ENCODE measurements at regions not wholly inside any gene's neighbourhood (a gene's known extent, or its start where the extent isn't known, plus 50 kb on each side); places are given as distances from the start of the nearest gene placed in this dataset.

DNA sequence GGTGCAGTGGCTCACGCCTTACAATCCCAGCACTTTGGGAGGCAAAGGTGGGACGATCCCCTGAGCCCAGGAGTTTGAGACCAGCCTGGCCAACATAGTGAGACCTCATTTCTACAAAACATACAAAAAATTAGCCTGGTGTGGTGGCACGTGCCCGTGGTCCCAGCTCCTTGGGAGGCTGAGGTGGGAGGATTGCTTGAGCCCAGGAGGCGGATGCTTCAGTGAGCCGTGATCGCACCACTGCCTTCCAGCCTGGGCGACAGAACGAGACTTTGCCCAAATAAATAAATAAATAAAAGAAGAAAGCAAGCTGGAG, 91.7 kb upstream of the SEC11C start:
- H2AK5ac ChIP-seq (ENCODE audit: low read length) = no peak overlapping the region
- H3K9ac ChIP-seq (ENCODE audit: low read length) = no peak overlapping the region
- H3K27ac ChIP-seq (ENCODE audit: low read depth, low read length) = no peak overlapping the region
- no peaks in the 10 kb centered on the region for H3K9me3 ChIP-seq (ENCODE audit: insufficient read depth, low read depth, low read length)
- H3K4me1 ChIP-seq (ENCODE audit: control insufficient read depth in 1 of 2, insufficient read depth in 2 of 2, low read length in 2 of 2) = no peaks in the 10 kb centered on the region
- no peak overlapping the region for H2BK5ac ChIP-seq (ENCODE audit: low read depth, low read length, poor library complexity)
- no peaks in the 10 kb centered on the region for H3K36me3 ChIP-seq (ENCODE audit: control insufficient read depth in 1 of 2, insufficient read depth in 2 of 2, low read length in 2 of 2)
- H4K91ac ChIP-seq (ENCODE audit: low read depth, low read length) = no peak overlapping the region
- H3K14ac ChIP-seq (ENCODE audit: low read length) = no peak overlapping the region
- no peak overlapping the region for H3K18ac ChIP-seq (ENCODE audit: low read length)
- no CpG with 5 or more reads among the region's 9 CpGs for WGBS (ENCODE audit: extremely low coverage, insufficient coverage, insufficient read length)
- no peak overlapping the region for H4K8ac ChIP-seq (ENCODE audit: low read depth, low read length)
- H3K79me2 ChIP-seq (ENCODE audit: control insufficient read depth, insufficient read depth, low read length, poor library complexity) = no peaks in the 10 kb centered on the region
- H3K23ac ChIP-seq (ENCODE audit: low read length) = no peak overlapping the region
- no peak overlapping the region for H3K4me2 ChIP-seq (ENCODE audit: low read length)
- no peak overlapping the region for H2BK12ac ChIP-seq (ENCODE audit: low read length)
- H3K4ac ChIP-seq (ENCODE audit: low read depth, low read length) = no peak overlapping the region
- no peaks in the 10 kb centered on the region for H3K27me3 ChIP-seq (ENCODE audit: insufficient read depth, low read length)
- H2AFZ ChIP-seq (ENCODE audit: insufficient read depth, low read length, poor library complexity) = no peak overlapping the region
- no peaks in the 10 kb centered on the region for H3K79me1 ChIP-seq (ENCODE audit: low read length)
- H4K12ac ChIP-seq (ENCODE audit: low read depth, low read length) = no peak overlapping the region
- DNase-seq = no peak
- H2BK120ac ChIP-seq (ENCODE audit: insufficient read depth, low read length, poor library complexity) = no peak overlapping the region
- no peak overlapping the region for H3K4me3 ChIP-seq (ENCODE audit: low read depth, low read length)

DNA sequence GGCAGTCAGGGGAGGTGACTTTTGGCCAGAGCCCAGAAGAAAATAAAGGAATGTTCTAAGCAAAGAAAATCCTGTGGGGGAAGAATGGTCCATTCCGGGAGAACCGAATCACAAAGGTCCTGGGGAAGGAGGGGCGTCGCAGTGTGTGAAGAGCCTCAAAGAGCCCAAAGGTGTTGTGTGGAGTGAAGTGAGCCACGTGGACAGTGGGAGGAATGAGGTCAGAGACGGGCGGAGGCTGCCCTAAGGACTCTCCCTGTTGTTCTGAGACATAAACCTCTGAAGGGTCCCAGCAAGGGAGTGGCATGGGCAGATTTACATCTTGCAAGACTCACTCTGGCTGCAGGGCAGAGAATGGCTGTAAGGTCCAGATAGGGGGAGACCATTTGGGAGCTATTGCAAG, 91.3 kb upstream of the SEC11C start:
- Histone ChIP-seq H3K14ac (ENCODE audit: low read length) (no peak overlapping the region), H3K27me3 (ENCODE audit: insufficient read depth, low read length) (no peaks in the 10 kb centered on the region), H3K9ac (ENCODE audit: low read length) (no peak overlapping the region), H3K4me3 (ENCODE audit: low read depth, low read length) (no peak overlapping the region), H3K27ac (ENCODE audit: low read depth, low read length) (no peak overlapping the region), H2AFZ (ENCODE audit: insufficient read depth, low read length, poor library complexity) (peak overlapping the region; percentile 30), H3K4ac (ENCODE audit: low read depth, low read length) (no peak overlapping the region), H4K12ac (ENCODE audit: low read depth, low read length) (no peak overlapping the region), H2BK12ac (ENCODE audit: low read length) (no peak overlapping the region), H3K79me2 (ENCODE audit: control insufficient read depth, insufficient read depth, low read length, poor library complexity) (no peaks in the 10 kb centered on the region), H3K79me1 (ENCODE audit: low read length) (no peaks in the 10 kb centered on the region), H2BK5ac (ENCODE audit: low read depth, low read length, poor library complexity) (no peak overlapping the region), H3K18ac (ENCODE audit: low read length) (no peak overlapping the region), H3K4me1 (ENCODE audit: control insufficient read depth in 1 of 2, insufficient read depth in 2 of 2, low read length in 2 of 2) (no peaks in the 10 kb centered on the region), H3K23ac (ENCODE audit: low read length) (no peak overlapping the region), H4K8ac (ENCODE audit: low read depth, low read length) (no peak overlapping the region), H2BK120ac (ENCODE audit: insufficient read depth, low read length, poor library complexity) (no peak overlapping the region), H3K36me3 (ENCODE audit: control insufficient read depth in 1 of 2, insufficient read depth in 2 of 2, low read length in 2 of 2) (no peaks in the 10 kb centered on the region), H4K91ac (ENCODE audit: low read depth, low read length) (no peak overlapping the region), H2AK5ac (ENCODE audit: low read length) (no peak overlapping the region), H3K4me2 (ENCODE audit: low read length) (no peak overlapping the region), H3K9me3 (ENCODE audit: insufficient read depth, low read depth, low read length) (no peaks in the 10 kb centered on the region)
- WGBS (ENCODE audit: extremely low coverage, insufficient coverage, insufficient read length) = no CpG with 5 or more reads among the region's 7 CpGs
- no peak for DNase-seq

DNA sequence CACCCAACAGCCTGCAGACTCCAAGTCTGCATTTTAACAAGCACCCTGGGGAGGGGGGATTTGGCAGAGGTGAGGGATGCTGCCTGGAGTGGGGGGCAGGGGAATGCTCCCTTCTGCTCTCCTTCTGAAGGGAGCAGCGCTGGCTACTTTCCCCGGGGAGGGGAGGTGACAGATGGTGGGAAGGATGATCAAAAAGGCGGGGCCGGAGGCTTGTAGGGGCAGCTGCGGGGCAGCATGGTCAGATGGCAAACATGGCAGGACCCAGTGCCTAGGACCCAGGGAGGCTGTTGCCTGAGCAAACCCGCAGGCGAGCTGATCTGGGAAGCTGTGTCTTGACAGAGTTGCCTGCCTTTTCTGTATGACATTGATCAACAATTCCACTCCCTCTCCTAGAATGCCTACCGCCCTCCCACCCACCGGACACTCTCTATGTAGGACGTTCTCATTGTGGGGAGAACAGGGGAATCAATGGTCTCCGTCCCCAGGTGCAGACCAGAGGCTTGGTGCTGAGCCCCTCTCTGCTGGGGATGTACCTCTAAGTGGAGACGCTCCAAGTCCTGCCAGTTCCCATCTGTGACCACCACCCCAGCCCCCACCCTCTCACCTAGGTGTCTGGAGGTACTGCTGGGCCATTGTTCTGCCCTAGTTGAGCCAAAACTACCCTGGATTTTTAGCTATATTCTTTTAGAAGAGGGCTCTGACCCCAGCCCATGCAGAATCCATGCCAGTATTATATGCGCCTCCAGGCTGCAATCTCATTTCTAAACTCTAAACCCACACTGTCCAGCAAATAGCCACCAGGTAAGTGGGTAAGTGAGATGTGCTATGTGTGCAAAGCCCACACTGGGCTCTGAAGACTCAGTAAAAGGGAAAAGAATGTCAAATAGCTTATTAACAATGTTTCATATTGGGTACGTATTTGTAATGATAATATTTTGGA, 89.7 kb upstream of the SEC11C start:
- Histone ChIP-seq H3K9me3 (ENCODE audit: insufficient read depth, low read depth, low read length) (no peaks in the 10 kb centered on the region), H4K12ac (ENCODE audit: low read depth, low read length) (no peak overlapping the region), H3K14ac (ENCODE audit: low read length) (no peak overlapping the region), H3K79me2 (ENCODE audit: control insufficient read depth, insufficient read depth, low read length, poor library complexity) (no peaks in the 10 kb centered on the region), H2AK5ac (ENCODE audit: low read length) (no peak overlapping the region), H2AFZ (ENCODE audit: insufficient read depth, low read length, poor library complexity) (no peak overlapping the region), H3K27ac (ENCODE audit: low read depth, low read length) (no peak overlapping the region), H2BK120ac (ENCODE audit: insufficient read depth, low read length, poor library complexity) (no peak overlapping the region), H4K8ac (ENCODE audit: low read depth, low read length) (no peak overlapping the region), H3K23ac (ENCODE audit: low read length) (no peak overlapping the region), H3K27me3 (ENCODE audit: insufficient read depth, low read length) (no peaks in the 10 kb centered on the region), H3K4me3 (ENCODE audit: low read depth, low read length) (no peak overlapping the region), H2BK5ac (ENCODE audit: low read depth, low read length, poor library complexity) (no peak overlapping the region), H3K4me1 (ENCODE audit: control insufficient read depth in 1 of 2, insufficient read depth in 2 of 2, low read length in 2 of 2) (no peaks in the 10 kb centered on the region), H3K9ac (ENCODE audit: low read length) (no peak overlapping the region), H3K4me2 (ENCODE audit: low read length) (no peak overlapping the region), H3K4ac (ENCODE audit: low read depth, low read length) (no peak overlapping the region), H2BK12ac (ENCODE audit: low read length) (no peak overlapping the region), H4K91ac (ENCODE audit: low read depth, low read length) (no peak overlapping the region), H3K79me1 (ENCODE audit: low read length) (no peaks in the 10 kb centered on the region), H3K18ac (ENCODE audit: low read length) (no peak overlapping the region), H3K36me3 (ENCODE audit: control insufficient read depth in 1 of 2, insufficient read depth in 2 of 2, low read length in 2 of 2) (no peaks in the 10 kb centered on the region)
- WGBS (ENCODE audit: extremely low coverage, insufficient coverage, insufficient read length) = no CpG with 5 or more reads among the region's 14 CpGs
- DNase-seq = no peak

DNA sequence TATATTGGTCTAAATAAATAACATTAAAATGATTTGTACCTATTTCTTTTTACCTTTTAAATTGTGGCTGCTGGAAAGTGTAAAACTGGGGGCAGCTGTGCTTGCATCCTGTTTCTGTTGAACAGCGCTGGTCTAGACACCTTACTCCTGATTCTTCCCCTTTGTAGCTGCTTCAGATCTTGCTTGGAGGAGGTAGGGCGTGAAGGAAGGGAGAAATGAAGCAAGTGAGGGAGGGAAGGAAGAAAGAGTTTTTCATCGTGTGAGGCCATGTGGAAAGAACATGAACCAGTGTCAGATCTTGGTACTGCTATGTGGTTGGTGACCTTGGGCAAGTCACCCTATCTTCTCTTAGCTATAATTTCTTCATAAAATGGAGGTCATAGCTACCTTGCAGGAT, 89.0 kb upstream of the SEC11C start:
- Histone ChIP-seq H3K9ac (ENCODE audit: low read length) (no peak overlapping the region), H3K79me1 (ENCODE audit: low read length) (no peaks in the 10 kb centered on the region), H3K27ac (ENCODE audit: low read depth, low read length) (no peak overlapping the region), H3K4me1 (ENCODE audit: control insufficient read depth in 1 of 2, insufficient read depth in 2 of 2, low read length in 2 of 2) (no peaks in the 10 kb centered on the region), H2BK120ac (ENCODE audit: insufficient read depth, low read length, poor library complexity) (no peak overlapping the region), H3K4me3 (ENCODE audit: low read depth, low read length) (no peak overlapping the region), H2BK12ac (ENCODE audit: low read length) (no peak overlapping the region), H2AK5ac (ENCODE audit: low read length) (no peak overlapping the region), H3K18ac (ENCODE audit: low read length) (no peak overlapping the region), H3K27me3 (ENCODE audit: insufficient read depth, low read length) (no peaks in the 10 kb centered on the region), H2AFZ (ENCODE audit: insufficient read depth, low read length, poor library complexity) (no peak overlapping the region), H3K14ac (ENCODE audit: low read length) (no peak overlapping the region), H4K91ac (ENCODE audit: low read depth, low read length) (no peak overlapping the region), H3K9me3 (ENCODE audit: insufficient read depth, low read depth, low read length) (no peaks in the 10 kb centered on the region), H4K8ac (ENCODE audit: low read depth, low read length) (no peak overlapping the region), H3K23ac (ENCODE audit: low read length) (no peak overlapping the region), H3K79me2 (ENCODE audit: control insufficient read depth, insufficient read depth, low read length, poor library complexity) (no peaks in the 10 kb centered on the region), H3K4me2 (ENCODE audit: low read length) (no peak overlapping the region), H4K12ac (ENCODE audit: low read depth, low read length) (no peak overlapping the region), H2BK5ac (ENCODE audit: low read depth, low read length, poor library complexity) (no peak overlapping the region), H3K4ac (ENCODE audit: low read depth, low read length) (no peak overlapping the region), H3K36me3 (ENCODE audit: control insufficient read depth in 1 of 2, insufficient read depth in 2 of 2, low read length in 2 of 2) (no peaks in the 10 kb centered on the region)
- no CpG with 5 or more reads among the region's 3 CpGs for WGBS (ENCODE audit: extremely low coverage, insufficient coverage, insufficient read length)
- DNase-seq = no peak
